GM18520 (cell line): ENCODE measurements at regions not wholly inside any gene's neighbourhood (a gene's known extent, or its start where the extent isn't known, plus 50 kb on each side); places are given as distances from the start of the nearest gene placed in this dataset.
"Not testable (repeated sequence)": the region's sequence is repeated elsewhere in the genome, so short reads cannot be mapped to it uniquely, and the experiment has no call there.

Experiments
- ATAC-seq: cut with Tn5 transposase; IDR thresholded peaks from one replicate; pipeline ENCODE4 v1.9.1; 2021; ENCODE audit not compliant: unreplicated experiment

- no peak for ATAC-seq
Measured at GRCh38 chr1:38614861-38615260, 244.7 kb downstream of the RRAGC start.

GRCh38 chr1:38613996-38614395, 245.6 kb downstream of the RRAGC start:
- no peak for ATAC-seq

DNA sequence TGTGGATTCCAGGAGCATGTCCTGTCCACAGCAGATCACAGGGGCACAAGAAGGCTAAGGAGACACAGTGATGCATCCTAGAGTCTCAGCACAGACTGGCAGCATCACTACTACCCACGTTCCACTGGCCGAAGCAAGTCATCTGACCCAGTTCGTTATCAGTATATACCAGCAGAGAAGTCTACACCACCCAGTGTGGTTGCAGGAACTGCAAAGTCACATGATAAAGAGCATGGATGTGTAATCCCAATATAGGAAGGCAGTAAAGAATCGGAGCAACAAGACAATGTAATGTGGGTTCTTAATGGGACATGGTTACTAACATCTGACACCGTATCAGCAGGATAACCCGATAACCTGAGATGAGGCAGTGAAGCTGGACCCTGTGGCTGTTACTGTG, 246.6 kb downstream of the RRAGC start:
- no peak for ATAC-seq

DNA sequence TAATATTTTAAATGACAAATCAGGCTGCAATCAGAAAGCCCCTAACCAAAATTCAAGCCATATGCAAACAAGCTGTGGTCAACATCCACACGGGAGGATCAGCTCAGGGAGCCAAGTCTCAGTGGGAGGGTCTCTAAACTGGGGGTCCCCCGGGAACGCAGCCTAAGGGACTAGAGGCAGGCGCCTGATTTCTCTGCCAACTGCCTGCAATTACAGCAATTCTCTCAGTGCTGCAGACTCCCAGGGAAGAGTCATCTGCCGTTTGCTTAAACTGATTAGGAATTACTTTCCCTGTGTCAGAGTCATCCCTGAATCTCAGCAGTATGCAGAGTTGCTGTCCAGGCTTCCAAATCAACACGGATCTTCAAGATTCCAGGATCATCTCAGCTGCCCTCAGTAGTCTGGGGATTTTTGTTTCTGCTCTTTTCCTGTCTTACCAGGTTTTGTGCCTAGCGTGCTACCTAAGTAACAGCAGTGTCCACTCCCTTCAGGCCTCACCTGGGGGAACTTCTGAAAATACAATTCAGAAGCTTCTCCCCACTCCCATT, 247.8 kb downstream of the RRAGC start:
- ATAC-seq, result no peak

DNA sequence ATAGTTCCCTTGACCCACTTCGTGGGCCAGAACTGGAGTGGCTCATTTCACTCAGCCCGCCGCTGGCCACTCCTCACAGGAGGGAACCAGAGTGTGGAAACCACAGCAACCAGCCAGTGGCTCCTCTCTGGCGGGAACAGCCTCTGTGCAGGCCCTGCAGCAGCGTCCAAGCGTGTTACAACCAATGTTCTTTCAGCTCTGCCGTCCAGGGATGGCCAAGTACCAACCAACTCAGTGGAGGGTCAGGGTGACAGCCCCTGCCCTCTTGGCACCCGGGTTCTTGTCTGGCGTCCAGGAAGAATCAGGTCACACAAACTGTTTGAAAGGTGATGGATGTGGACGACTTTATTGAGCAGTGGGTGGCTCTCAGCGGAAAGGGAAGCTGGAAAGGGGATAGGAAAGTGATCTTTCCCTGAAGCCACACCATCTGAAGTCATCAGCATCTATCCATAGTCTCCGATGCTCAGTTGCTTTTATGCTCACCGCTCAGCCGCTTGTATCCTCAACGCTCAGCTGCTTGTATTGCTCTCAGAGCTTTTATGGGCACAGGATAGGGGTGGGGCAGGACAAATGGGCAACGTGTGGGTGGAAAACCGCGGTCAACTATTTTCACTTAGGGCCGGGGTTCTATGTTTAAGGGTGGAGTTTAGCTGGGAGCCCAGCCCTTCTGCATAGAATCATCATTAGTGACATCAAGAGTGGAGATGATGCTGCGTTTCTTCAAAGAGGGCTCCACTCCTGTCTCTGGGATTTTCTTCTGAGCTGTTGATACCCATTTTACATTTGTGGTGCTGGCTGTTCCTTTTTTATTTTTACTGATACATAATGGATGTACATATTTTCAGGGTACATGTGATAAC, 250.2 kb downstream of the RRAGC start:
- ATAC-seq, result no peak

GRCh38 chr1:38608202-38608864, 251.2 kb downstream of the RRAGC start:
- no peak for ATAC-seq

- ATAC-seq, result no peak
Measured at GRCh38 chr1:38607526-38607925, 252.0 kb downstream of the RRAGC start.

DNA sequence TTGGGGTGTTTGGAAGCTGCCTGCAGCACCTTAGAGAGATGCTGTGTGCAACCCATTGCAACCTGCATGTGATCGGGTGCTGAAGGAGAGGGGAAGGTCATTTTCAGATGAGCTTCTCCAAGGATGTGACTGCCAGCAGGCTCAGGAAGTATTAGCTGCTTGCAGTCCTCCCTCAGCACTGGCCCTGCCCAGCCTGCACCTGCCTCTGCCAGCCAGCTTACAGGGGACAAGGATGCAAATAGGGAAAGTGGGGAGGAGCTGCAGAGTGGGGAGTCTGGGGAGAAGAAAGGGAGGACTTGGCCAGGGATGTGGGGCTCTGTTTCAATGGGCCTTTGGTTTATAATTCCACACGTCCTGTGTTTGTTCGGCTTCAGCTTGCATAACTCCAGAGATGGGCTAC, 254.5 kb downstream of the RRAGC start:
- ATAC-seq, result no peak

DNA sequence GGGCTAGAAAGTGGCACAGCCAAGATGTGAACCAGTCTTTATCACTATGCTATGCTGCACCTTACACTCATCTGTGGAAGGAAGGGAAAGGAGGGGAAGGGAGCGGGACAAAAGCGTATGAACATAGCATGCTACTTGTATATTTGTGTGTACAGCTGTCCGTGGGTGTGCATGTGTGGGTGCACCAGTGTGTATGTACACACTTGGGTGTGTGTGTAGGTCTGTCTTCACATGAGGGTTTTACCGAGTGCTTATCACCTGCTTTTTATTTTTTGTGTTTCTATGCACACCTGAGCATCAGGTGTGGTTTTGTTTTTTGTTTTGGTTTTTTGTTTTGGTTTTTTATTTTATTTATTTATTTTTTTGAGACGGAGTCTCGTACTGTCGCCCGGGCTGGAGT, 255.7 kb downstream of the RRAGC start:
- ATAC-seq, result no peak

GRCh38 chr1:38600905-38601304, 258.7 kb downstream of the RRAGC start:
- no peak for ATAC-seq

DNA sequence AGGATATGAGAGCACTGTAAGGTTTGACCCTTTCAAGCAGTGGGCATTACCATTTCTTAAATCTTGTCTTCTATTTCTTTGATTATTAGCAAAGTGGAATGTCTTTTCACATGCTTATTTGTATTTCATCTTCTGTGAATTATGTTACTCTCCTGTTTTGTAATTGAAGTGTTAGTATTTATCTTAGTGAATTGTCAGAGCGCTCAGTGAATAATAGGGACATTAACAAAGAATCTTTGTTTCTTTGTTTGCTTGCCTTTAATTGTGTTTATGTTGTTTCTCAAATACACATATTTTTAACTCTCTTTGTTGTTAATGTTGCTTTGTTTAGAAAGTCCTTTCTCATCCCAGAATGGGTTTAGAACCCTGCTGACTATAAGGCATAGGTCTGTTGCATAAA, 259.3 kb downstream of the RRAGC start:
- ATAC-seq, result no peak

DNA sequence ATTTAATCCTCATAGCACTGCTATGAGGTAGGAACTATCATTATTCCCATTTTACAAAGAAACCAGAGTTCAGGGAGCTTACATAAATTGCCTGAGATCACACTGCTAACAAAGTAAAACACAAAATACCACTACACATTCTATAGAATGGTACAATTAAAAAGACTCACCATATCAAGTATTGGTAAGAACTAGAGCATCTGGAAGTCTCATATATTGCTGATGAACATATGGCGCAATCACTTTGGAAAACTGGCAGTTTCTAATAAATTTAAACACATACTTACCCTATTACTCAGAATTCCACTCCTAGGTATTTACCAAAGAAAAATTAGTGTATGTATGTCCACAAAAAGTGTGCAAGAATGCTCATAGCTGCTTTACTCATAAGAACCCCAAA, 261.5 kb downstream of the RRAGC start:
- ATAC-seq, result no peak

- ATAC-seq, result no peak
Measured at GRCh38 chr1:38589036-38589435, 270.5 kb downstream of the RRAGC start.

DNA sequence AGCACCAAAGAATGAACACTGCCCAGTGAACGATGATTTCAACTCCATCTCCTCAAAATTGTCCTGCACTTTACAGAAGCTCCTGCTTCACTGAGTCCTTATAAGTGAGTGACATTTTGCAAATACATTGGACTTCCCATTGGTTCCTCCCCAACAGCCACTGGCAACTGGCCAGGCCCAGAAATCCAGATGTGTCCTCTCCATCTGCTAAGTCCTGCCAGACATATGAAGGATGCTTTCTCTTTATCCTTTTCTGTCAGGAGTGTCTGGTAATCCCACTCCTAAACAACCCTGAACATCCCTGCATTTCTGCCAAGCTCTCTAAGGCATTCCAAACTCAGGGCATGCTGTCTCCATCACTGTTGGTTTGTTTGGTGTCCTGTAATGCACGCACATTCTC, 271.8 kb downstream of the RRAGC start:
- no peak for ATAC-seq

DNA sequence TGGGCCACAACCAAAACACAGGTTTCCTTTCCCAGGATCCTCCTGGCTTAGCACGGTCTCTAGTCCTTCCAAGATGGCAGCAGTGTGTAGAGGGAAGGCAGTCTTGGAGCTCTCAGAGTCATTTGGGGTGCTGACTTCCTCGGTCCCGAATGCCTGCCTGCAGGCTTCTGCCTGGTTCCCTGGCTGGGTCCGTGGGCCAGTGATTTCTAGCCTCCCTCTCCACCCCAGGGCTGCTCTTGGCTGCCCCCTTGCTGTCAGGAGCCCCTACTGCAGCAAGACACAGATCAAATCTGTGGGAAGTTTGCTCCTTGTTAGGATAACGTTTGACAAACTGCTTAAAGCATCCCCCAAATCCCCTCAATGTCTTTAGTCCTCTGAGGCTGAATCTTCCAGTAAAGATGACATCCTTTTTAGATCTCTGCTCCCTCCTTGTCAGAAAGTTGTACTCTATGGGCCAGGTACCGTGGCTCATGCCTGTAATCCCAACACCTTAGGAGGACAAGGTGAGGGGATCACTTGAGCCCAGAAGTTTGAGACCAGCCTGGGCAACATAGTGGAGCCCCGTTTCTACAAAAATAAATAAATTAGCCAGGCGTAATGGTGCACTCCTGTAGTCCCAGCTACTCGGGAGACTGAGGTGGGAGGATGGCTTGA, 272.5 kb downstream of the RRAGC start:
- ATAC-seq, result no peak

- no peak for ATAC-seq
Measured at GRCh38 chr1:38585971-38586370, 273.6 kb downstream of the RRAGC start.

DNA sequence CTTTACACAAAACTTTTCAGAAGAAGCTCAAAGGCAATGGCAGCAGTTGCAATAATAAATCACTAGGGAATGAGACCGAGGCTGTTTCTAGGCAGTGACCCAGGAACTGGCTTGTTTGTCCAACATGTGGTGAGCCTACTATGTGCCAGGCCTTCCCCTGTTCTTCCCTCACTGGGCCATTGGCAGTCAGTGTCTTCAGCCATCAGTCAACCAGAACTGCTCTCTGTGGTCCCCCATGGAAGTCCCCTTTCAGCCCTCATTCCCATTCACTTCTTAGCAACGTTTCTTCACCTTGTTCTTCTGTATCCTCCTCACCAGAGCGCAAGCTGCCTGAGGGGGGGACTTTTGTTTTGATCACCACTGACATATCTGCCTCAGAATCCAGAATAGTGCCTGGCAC, 274.1 kb downstream of the RRAGC start:
- ATAC-seq, result no peak

DNA sequence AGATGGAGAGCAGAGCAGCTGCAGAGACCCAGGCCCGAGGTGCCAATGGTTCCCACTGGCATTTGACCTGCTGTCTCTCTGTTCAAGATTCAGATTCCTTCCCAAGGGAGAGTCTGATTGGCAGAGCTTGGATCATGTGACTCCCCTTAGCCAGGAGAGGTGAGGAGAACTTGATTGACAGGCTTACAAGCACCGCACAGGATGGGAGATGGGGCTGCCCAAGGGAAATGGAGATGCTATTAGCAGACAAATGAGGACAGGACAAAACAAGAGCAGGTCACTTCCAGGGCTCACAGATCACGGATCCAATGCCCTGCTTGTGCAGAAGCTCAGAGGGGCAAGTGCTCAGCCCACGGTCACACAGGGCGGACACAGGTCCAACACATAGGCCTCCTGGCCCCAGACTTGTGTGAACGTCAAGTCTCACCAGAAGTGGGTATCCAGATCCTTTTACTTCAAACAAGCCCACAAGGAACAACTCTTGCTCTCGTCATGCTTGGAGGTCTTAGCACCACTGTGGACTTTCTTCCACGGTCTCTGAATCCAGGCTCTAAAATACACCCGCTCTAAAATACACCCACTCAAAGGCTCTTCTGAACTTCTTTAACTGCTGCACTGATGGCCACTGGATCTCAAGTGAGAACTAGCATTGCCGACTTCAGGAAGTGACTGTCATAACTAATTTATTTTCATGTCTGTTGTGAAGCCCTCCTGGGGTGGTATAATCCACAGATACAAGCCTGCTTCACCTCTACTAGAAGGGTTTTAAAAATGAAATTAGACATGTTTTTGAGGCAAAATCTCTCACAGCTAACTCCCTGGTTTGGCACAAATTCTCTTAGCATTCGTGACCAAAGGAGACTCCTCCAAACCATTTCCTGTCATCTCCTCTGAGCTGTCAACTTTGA, 274.9 kb downstream of the RRAGC start:
- no peak for ATAC-seq

DNA sequence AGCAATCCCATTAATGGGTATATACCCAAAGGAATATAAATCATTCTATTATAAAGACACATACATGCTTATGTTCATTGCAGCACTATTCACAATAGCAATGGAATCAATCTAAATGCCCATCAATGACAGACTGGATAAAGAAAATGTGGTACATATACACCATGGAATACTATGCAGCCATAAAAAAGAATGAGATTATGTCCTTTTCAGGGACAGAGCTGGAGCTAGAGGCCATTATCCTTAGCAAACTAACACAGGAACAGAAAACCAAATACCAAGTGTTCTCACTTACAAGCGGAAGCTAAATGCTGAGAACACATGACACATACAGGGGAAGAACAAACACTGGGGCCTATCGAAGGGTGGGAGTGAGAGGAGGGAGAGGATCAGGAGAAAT, 276.3 kb downstream of the RRAGC start:
- ATAC-seq, result not testable (repeated sequence)

DNA sequence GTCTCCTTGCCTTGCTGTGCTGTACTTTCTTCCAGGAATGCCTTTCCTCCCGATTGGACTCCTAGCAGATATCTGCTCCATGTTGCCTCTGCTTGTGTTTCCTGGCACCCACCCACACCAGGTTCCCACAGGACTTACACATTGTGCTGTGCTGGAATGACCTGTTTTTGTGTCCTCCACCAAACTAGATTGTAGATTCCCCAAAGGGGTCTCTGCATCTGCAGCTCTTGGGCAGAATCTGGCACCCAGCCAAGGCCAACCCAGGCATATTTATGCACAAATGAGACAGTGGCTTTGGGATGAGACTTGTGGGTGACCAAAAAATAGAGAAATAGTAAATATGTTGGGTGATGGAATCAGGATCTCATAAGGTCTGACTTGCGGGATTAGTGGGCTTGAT, 278.2 kb downstream of the RRAGC start:
- ATAC-seq, result no peak

DNA sequence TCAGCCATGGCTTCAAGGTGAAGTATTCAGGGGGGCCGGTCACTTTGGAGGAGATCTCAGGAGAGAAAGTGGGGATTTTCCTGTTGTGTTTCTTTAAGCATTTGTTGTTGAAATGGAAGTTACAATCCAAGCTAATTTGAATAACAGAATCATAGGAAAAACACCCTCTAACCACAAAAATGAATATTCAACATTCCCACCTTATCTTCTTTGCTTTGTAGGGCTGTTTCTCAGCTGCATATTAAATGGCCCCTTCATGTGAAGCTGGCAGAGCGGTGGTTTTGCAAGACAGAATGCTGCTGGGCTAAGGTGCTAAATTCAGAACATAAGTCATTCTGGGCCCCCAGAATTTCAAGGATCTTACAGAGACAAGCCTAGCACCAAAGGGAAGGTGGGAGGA, 279.0 kb downstream of the RRAGC start:
- no peak for ATAC-seq
